DND-41 (cell line): ENCODE measurements at regions not wholly inside any gene's neighbourhood (a gene's known extent, or its start where the extent isn't known, plus 50 kb on each side); places are given as distances from the start of the nearest gene placed in this dataset.

ENCODE experiments used
- ATAC-seq: fragments of 200-7000 bp; cut with Tn5 transposase; 3 replicates; pipeline ENCODE4 v1.9.1; 2021; ENCODE audit warnings: low read depth; ENCODE audit not compliant: insufficient read depth
- DNase-seq: peaks from one replicate; pipeline ENCODE4 v3.0.0-alpha.2; 2020
- H2AFZ ChIP-seq: 2 replicates; pipeline ENCODE4 v1.6.0; 2012; ENCODE audit warnings: low read depth, low read length
- H3K27ac ChIP-seq: 2 replicates; pipeline ENCODE4 v1.5.1; 2012; ENCODE audit warnings: low read length, inconsistent platforms
- H3K27me3 ChIP-seq: fragments of 200-600 bp; sonication (generic); 2 replicates; pipeline ENCODE4 v1.6.0; 2012; ENCODE audit warnings: low read length, mild to moderate bottlenecking, inconsistent platforms; ENCODE audit not compliant: insufficient read depth, poor library complexity
- H3K36me3 ChIP-seq: 2 replicates; pipeline ENCODE4 v1.5.1; 2012; ENCODE audit warnings: low read length, inconsistent platforms; ENCODE audit not compliant: insufficient read depth
- H3K4me1 ChIP-seq: 2 replicates; pipeline ENCODE4 v1.5.1; 2012; ENCODE audit warnings: mild to moderate bottlenecking, low read length; ENCODE audit not compliant: insufficient read depth
- H3K4me2 ChIP-seq: 2 replicates; pipeline ENCODE4 v1.6.0; 2012; ENCODE audit warnings: mild to moderate bottlenecking, moderate library complexity, low read length, inconsistent platforms; ENCODE audit not compliant: insufficient read depth
- H3K4me3 ChIP-seq, 2 experiments: fragments of 200-600 bp in 1 of 2; shearing (Covaris generic) in 1 of 2; 2 replicates each; pipeline ENCODE4 v1.5.1; 2012 to 2016; ENCODE audit warnings: inconsistent platforms in 2 of 2, low read length in 2 of 2, mild to moderate bottlenecking in 2 of 2, low read depth in 1 of 2, moderate library complexity in 1 of 2
- H3K79me2 ChIP-seq: 2 replicates; pipeline ENCODE4 v1.6.0; 2012; ENCODE audit warnings: low read length, inconsistent platforms; ENCODE audit not compliant: insufficient read depth
- H3K9ac ChIP-seq: 2 replicates; pipeline ENCODE4 v1.6.0; 2012; ENCODE audit warnings: low read depth, mild to moderate bottlenecking, inconsistent platforms, low read length, moderate library complexity
- H3K9me3 ChIP-seq: 2 replicates; pipeline ENCODE4 v1.5.1; 2012; ENCODE audit warnings: low read length, moderate library complexity, mild to moderate bottlenecking, inconsistent platforms; ENCODE audit not compliant: insufficient read depth, severe bottlenecking
- H4K20me1 ChIP-seq: 2 replicates; pipeline ENCODE4 v1.6.0; 2012; ENCODE audit warnings: low read length; ENCODE audit not compliant: insufficient read depth
- EZH2 ChIP-seq: IDR thresholded peaks from 3 replicates; pipeline ENCODE4 v1.6.1; 2012; ENCODE audit warnings: borderline replicate concordance, low read depth, mild to moderate bottlenecking, moderate library complexity, low read length, inconsistent platforms; ENCODE audit not compliant: severe bottlenecking
- TF ChIP-seq, protein P1 (sequence below): IDR thresholded peaks from 2 replicates; pipeline ENCODE4 v1.5.1; 2012; ENCODE audit warnings: borderline replicate concordance, low read length, moderate library complexity, mild to moderate bottlenecking; ENCODE audit not compliant: poor library complexity, severe bottlenecking; ENCODE audit errors: extremely low read depth

GRCh38 chr3:26840272-26840870, 217.8 kb downstream of the LRRC3B start:
- H2AFZ ChIP-seq: no peak overlapping the region
- no peak for TF ChIP-seq EZH2
- TF ChIP-seq, protein P1, sequence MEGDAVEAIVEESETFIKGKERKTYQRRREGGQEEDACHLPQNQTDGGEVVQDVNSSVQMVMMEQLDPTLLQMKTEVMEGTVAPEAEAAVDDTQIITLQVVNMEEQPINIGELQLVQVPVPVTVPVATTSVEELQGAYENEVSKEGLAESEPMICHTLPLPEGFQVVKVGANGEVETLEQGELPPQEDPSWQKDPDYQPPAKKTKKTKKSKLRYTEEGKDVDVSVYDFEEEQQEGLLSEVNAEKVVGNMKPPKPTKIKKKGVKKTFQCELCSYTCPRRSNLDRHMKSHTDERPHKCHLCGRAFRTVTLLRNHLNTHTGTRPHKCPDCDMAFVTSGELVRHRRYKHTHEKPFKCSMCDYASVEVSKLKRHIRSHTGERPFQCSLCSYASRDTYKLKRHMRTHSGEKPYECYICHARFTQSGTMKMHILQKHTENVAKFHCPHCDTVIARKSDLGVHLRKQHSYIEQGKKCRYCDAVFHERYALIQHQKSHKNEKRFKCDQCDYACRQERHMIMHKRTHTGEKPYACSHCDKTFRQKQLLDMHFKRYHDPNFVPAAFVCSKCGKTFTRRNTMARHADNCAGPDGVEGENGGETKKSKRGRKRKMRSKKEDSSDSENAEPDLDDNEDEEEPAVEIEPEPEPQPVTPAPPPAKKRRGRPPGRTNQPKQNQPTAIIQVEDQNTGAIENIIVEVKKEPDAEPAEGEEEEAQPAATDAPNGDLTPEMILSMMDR: no peak
- H3K9me3 ChIP-seq: no peaks in the 10 kb centered on the region
- no peak overlapping the region for H3K9ac ChIP-seq
- no peaks in the 10 kb centered on the region for H3K36me3 ChIP-seq
- no peaks in the 10 kb centered on the region for H3K4me1 ChIP-seq
- no peak overlapping the region for H3K27ac ChIP-seq
- no peaks in the 10 kb centered on the region for H3K79me2 ChIP-seq
- no peak overlapping the region for H3K4me3 ChIP-seq
- ATAC-seq (no peak), DNase-seq (no peak)
- no peaks in the 10 kb centered on the region for H4K20me1 ChIP-seq
- no peaks in the 10 kb centered on the region for H3K27me3 ChIP-seq
- H3K4me2 ChIP-seq: no peak overlapping the region

DNA sequence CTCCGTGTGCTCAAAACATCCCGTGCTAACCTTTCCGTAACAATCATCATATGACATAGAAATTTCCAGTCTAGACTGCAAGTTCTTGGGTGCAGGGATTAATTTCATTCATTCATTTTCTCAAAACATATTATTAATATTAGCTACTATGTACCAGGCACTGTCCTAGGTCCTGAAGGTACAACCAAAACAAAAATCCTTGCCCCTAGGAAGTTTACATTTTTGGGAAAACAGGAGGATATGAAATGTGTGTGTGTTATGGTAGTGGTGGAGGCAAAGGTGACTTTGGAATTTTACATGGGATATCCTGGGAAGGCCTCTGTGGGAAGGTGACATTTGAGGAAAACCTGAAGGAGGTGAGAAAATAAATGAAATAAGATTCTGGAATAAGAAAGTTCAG, 222.6 kb downstream of the LRRC3B start:
- H3K27me3 ChIP-seq: no peaks in the 10 kb centered on the region
- H4K20me1 ChIP-seq: no peaks in the 10 kb centered on the region
- DNase-seq (no peak), ATAC-seq (no peak)
- H3K9ac ChIP-seq: no peak overlapping the region
- H3K27ac ChIP-seq: no peak overlapping the region
- no peak overlapping the region for H3K4me2 ChIP-seq
- no peaks in the 10 kb centered on the region for H3K79me2 ChIP-seq
- H2AFZ ChIP-seq: no peak overlapping the region
- TF ChIP-seq, protein P1: no peak
- TF ChIP-seq EZH2: no peak
- H3K9me3 ChIP-seq: no peaks in the 10 kb centered on the region
- H3K4me1 ChIP-seq: no peaks in the 10 kb centered on the region
- no peak overlapping the region for H3K4me3 ChIP-seq
- no peaks in the 10 kb centered on the region for H3K36me3 ChIP-seq

- ATAC-seq: no peak
- no peak overlapping the region for H3K27ac ChIP-seq
- H2AFZ ChIP-seq: no peak overlapping the region
- DNase-seq: no peak
- no peaks in the 10 kb centered on the region for H3K9me3 ChIP-seq
- H3K4me1 ChIP-seq: no peaks in the 10 kb centered on the region
- TF ChIP-seq, protein P1: no peak
- no peak for TF ChIP-seq EZH2
- H3K4me2 ChIP-seq: no peak overlapping the region
- H3K27me3 ChIP-seq: no peaks in the 10 kb centered on the region
- H3K36me3 ChIP-seq: no peaks in the 10 kb centered on the region
- no peaks in the 10 kb centered on the region for H3K79me2 ChIP-seq
- no peak overlapping the region for H3K4me3 ChIP-seq
- H4K20me1 ChIP-seq: no peaks in the 10 kb centered on the region
- H3K9ac ChIP-seq: no peak overlapping the region
Observed at GRCh38 chr3:26847680-26848079, 225.1 kb downstream of the LRRC3B start.

- no peak overlapping the region for H3K4me3 ChIP-seq
- H3K9me3 ChIP-seq: no peaks in the 10 kb centered on the region
- ATAC-seq (no peak), DNase-seq (no peak)
- no peaks in the 10 kb centered on the region for H3K27me3 ChIP-seq
- no peak overlapping the region for H3K9ac ChIP-seq
- no peaks in the 10 kb centered on the region for H3K79me2 ChIP-seq
- H3K36me3 ChIP-seq: no peaks in the 10 kb centered on the region
- H3K27ac ChIP-seq: no peak overlapping the region
- H3K4me1 ChIP-seq: no peaks in the 10 kb centered on the region
- no peak overlapping the region for H2AFZ ChIP-seq
- no peak for TF ChIP-seq EZH2
- TF ChIP-seq, protein P1: no peak
- no peaks in the 10 kb centered on the region for H4K20me1 ChIP-seq
- no peak overlapping the region for H3K4me2 ChIP-seq
Observed at GRCh38 chr3:26894443-26894842, 271.9 kb downstream of the LRRC3B start.
